Esophagus squamous epithelium (tissue), 4 donors: ENCODE measurements at regions not wholly inside any gene's neighbourhood (a gene's known extent, or its start where the extent isn't known, plus 50 kb on each side); places are given as distances from the start of the nearest gene placed in this dataset.

Source experiments
- CTCF ChIP-seq, 6 experiments: fragments of 450-650 bp in 4 of 6; fragments of 200-600 bp in 2 of 6; sonication (generic) in 2 of 6; IDR thresholded peaks; one replicate each; pipeline ENCODE4 v1.5.1; 2016 to 2019; ENCODE audit warnings: antibody characterized with exemption in 6 of 6, mild to moderate bottlenecking in 4 of 6, moderate library complexity in 4 of 6
- POLR2A ChIP-seq, 4 donors: fragments of 450-650 bp; IDR thresholded peaks; one replicate each; pipeline ENCODE4 v1.6.1; 2017; ENCODE audit warnings: antibody characterized with exemption in 4 of 4, mild to moderate bottlenecking in 4 of 4, moderate library complexity in 3 of 4

DNA sequence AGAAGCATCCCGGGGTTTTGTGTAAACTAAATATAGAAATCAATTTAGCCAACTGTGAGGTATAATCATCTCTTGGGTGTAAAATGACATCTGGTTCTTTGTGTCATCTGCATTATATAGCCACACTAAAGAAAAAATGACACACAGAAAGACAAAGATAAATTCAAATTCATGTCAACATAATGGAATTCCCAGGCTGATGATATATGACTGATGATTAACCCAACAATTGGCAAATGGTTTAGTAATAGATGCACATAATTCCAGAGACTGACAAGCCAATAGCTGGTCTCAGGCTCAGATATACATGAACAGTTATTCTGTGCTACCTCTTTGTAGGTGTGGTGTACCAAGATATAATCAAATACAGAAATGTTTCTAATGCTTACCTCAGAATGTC is 375.4 kb upstream of the PITX2 start:
- TF ChIP-seq POLR2A (IDR thresholded peaks at IDR 0.05) (no peak), CTCF (IDR thresholded peaks at IDR 0.05) (no peak)
